Upper lobe of left lung (tissue), 4 donors: ENCODE measurements at regions not wholly inside any gene's neighbourhood (a gene's known extent, or its start where the extent isn't known, plus 50 kb on each side); places are given as distances from the start of the nearest gene placed in this dataset.

ENCODE experiments used
- POLR2A ChIP-seq, 4 donors: fragments of 450-650 bp; IDR thresholded peaks; one replicate each; pipeline ENCODE4 v1.5.1; 2016 to 2017; ENCODE audit warnings: antibody characterized with exemption in 4 of 4, mild to moderate bottlenecking in 2 of 4
- TF ChIP-seq, protein P1 (sequence below), 6 experiments: fragments of 450-650 bp in 4 of 6; fragments of 200-600 bp in 2 of 6; sonication (generic) in 2 of 6; IDR thresholded peaks; one replicate each; pipeline ENCODE4 v1.5.1; 2016 to 2019; ENCODE audit warnings: antibody characterized with exemption in 6 of 6

DNA sequence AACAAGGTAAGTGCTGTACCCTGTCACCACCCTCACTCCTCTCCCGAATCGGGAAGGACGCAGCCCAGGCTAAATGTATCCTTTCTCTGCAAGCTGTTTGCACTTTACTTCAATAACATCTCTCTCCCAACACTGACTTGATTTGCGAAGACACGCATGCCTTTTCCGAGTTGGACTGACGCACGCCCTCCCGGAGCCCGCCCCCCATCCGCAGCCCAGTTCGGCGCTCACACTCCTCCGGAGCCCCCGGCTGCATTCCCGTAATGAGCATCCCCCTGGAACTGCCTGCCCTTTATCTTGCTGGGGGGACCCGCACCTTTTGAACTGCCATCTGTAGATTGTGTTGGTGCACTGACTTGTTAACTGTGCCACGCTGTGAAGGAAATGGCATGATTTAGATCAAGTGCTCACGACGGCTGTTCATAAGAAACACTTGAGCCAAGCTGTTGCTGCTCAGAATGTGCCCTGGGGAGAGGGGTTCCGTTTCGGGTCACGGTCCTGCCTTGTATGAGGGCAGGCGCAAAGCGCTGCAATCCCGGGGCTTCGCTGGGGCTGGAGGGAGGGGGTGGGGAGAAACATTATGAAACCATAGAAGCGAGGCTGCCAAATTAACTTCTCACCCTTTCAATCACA, 176.6 kb upstream of the CDKN3 start:
- TF ChIP-seq POLR2A (IDR thresholded peaks at IDR 0.05), result no peak
- TF ChIP-seq, protein P1, sequence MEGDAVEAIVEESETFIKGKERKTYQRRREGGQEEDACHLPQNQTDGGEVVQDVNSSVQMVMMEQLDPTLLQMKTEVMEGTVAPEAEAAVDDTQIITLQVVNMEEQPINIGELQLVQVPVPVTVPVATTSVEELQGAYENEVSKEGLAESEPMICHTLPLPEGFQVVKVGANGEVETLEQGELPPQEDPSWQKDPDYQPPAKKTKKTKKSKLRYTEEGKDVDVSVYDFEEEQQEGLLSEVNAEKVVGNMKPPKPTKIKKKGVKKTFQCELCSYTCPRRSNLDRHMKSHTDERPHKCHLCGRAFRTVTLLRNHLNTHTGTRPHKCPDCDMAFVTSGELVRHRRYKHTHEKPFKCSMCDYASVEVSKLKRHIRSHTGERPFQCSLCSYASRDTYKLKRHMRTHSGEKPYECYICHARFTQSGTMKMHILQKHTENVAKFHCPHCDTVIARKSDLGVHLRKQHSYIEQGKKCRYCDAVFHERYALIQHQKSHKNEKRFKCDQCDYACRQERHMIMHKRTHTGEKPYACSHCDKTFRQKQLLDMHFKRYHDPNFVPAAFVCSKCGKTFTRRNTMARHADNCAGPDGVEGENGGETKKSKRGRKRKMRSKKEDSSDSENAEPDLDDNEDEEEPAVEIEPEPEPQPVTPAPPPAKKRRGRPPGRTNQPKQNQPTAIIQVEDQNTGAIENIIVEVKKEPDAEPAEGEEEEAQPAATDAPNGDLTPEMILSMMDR (IDR thresholded peaks at IDR 0.05), result no peak
